Islet of Langerhans (tissue), 1 donor: ENCODE measurements at regions not wholly inside any gene's neighbourhood (a gene's known extent, or its start where the extent isn't known, plus 50 kb on each side); places are given as distances from the start of the nearest gene placed in this dataset.
"Not testable (repeated sequence)": the region's sequence is repeated elsewhere in the genome, so short reads cannot be mapped to it uniquely, and the experiment has no call there.

Source experiments
- FAIRE-seq: peaks from one replicate; lab custom pipeline; 2011; peaks lifted over from hg19 to GRCh38; lab: Jason Lieb, UNC

GRCh38 chr10:30531751-30532530, 97.6 kb downstream of the LYZL2 start:
- no peak for FAIRE-seq

- no peak for FAIRE-seq
Observed at GRCh38 chr10:30529373-30529998, 95.5 kb downstream of the MAP3K8 start.

GRCh38 chr10:30528429-30528786, 94.4 kb downstream of the MAP3K8 start:
- no peak for FAIRE-seq

GRCh38 chr10:30527623-30528428, 93.8 kb downstream of the MAP3K8 start:
- no peak for FAIRE-seq

- not testable (repeated sequence) for FAIRE-seq
Observed at GRCh38 chr10:30522661-30523078, 88.7 kb downstream of the MAP3K8 start.

GRCh38 chr10:30518907-30519306, 84.9 kb downstream of the MAP3K8 start:
- FAIRE-seq, result no peak
